SK-N-SH (cell line): ENCODE measurements at regions not wholly inside any gene's neighbourhood (a gene's known extent, or its start where the extent isn't known, plus 50 kb on each side); places are given as distances from the start of the nearest gene placed in this dataset.

Experiments used
- CTCF ChIA-PET: fragments of 300-600, 350-600 bp; formaldehyde crosslinking; extraction: SDS; loops from one replicate; lab custom pipeline; 2021; lab: Yijun Ruan, JAX
- POLR2A ChIA-PET: fragments of 350-600 bp; sonication (Branson Sonifier 250); formaldehyde crosslinking; extraction: SDS; loops from one replicate; lab custom pipeline; 2020; ENCODE audit warnings: antibody characterized with exemption, inconsistent platforms; lab: Yijun Ruan, JAX
- DNase-seq: peaks from one replicate; pipeline ENCODE4 v3.0.0; 2012
- H2AFZ ChIP-seq: fragments of 200-600 bp; sonication (generic); 2 replicates; pipeline ENCODE4 v1.8.1; 2016; ENCODE audit warnings: antibody characterized with exemption, mild to moderate bottlenecking, low read depth
- H3F3A ChIP-seq: fragments of 200-600 bp; sonication (generic); replicated peaks from 2 replicates; pipeline ENCODE3; 2016; ENCODE audit warnings: antibody characterized with exemption, mild to moderate bottlenecking; ENCODE audit not compliant: insufficient read depth
- H3K27ac ChIP-seq, 2 experiments: fragments of 200-500 bp in 1 of 2; fragments of 200-600 bp in 1 of 2; sonication (Bioruptor generic) in 1 of 2; sonication (generic), shearing (Covaris generic) in 1 of 2; 2 replicates each; pipeline versions ENCODE4 v1.5.1 to v1.6.1; 2014 to 2016; ENCODE audit warnings: low read depth in 2 of 2, inconsistent platforms in 1 of 2, low read length in 1 of 2, mild to moderate bottlenecking in 1 of 2, mixed read lengths in 1 of 2
- H3K27me3 ChIP-seq: fragments of 200-600 bp; sonication (generic), shearing (Covaris generic); 2 replicates; pipeline ENCODE4 v1.6.1; 2016; ENCODE audit warnings: mixed run types; ENCODE audit not compliant: insufficient read depth
- H3K36me3 ChIP-seq, 2 experiments: fragments of 200-500 bp in 1 of 2; fragments of 200-600 bp in 1 of 2; sonication (Bioruptor generic) in 1 of 2; sonication (generic) in 1 of 2; replicated peaks in 1 of 2; 2 replicates each; pipeline versions ENCODE3 to v1.5.1; 2014 to 2016; ENCODE audit warnings: low read length in 1 of 2, mild to moderate bottlenecking in 1 of 2; ENCODE audit not compliant: insufficient read depth in 2 of 2, control insufficient read depth in 1 of 2
- H3K4me1 ChIP-seq, 2 experiments: fragments of 200-500 bp in 1 of 2; fragments of 200-600 bp in 1 of 2; sonication (Bioruptor generic) in 1 of 2; sonication (generic), shearing (Covaris generic) in 1 of 2; 2 replicates each; pipeline versions ENCODE4 v1.5.1 to v1.6.1; 2014 to 2016; ENCODE audit warnings: low read depth in 1 of 2, low read length in 1 of 2, mixed run types in 1 of 2; ENCODE audit not compliant: insufficient read depth in 2 of 2, control insufficient read depth in 1 of 2
- H3K4me2 ChIP-seq: fragments of 200-600 bp; sonication (generic), shearing (Covaris generic); 2 replicates; pipeline ENCODE4 v1.6.1; 2017; ENCODE audit warnings: mixed run types
- H3K4me3 ChIP-seq, 2 experiments: fragments of 200-500 bp in 1 of 2; fragments of 200-600 bp in 1 of 2; sonication (Bioruptor generic) in 1 of 2; sonication (generic), shearing (Covaris generic) in 1 of 2; 2 replicates each; pipeline versions ENCODE4 v1.5.1 to v1.8.1; 2014 to 2016; ENCODE audit warnings: low read depth in 2 of 2, inconsistent platforms in 1 of 2, low read length in 1 of 2, mild to moderate bottlenecking in 1 of 2, mixed read lengths in 1 of 2, moderate library complexity in 1 of 2
- H3K79me2 ChIP-seq: fragments of 200-600 bp; sonication (generic); 2 replicates; pipeline ENCODE4 v1.8.1; 2017; ENCODE audit warnings: mild to moderate bottlenecking; ENCODE audit not compliant: insufficient read depth
- H3K9ac ChIP-seq: fragments of 200-600 bp; sonication (generic); 2 replicates; pipeline ENCODE4 v1.6.1; 2017; ENCODE audit warnings: mixed run types
- H3K9me2 ChIP-seq: fragments of 200-600 bp; sonication (generic); 2 replicates; pipeline ENCODE4 v1.6.1; 2017; ENCODE audit warnings: mixed run types
- H3K9me3 ChIP-seq: fragments of 200-600 bp; sonication (generic); 2 replicates; pipeline ENCODE4 v1.6.1; 2017; ENCODE audit warnings: mixed run types, mild to moderate bottlenecking, moderate library complexity
- H4K20me1 ChIP-seq: fragments of 200-600 bp; sonication (generic); 2 replicates; pipeline ENCODE4 v1.6.1; 2017; ENCODE audit warnings: mild to moderate bottlenecking, mixed run types; ENCODE audit not compliant: insufficient read depth
- ELF1 ChIP-seq: IDR thresholded peaks from 2 replicates; pipeline ENCODE4 v1.4.0; 2012
- EP300 ChIP-seq, 2 experiments: IDR thresholded peaks; 2 replicates each; pipeline versions ENCODE4 v1.4.0 to v1.6.1; 2012; ENCODE audit warnings: borderline replicate concordance in 1 of 2, low read depth in 1 of 2, low read length in 1 of 2
- FOSL2 ChIP-seq: IDR thresholded peaks from 2 replicates; pipeline ENCODE4 v1.4.0; 2012; ENCODE audit warnings: low read depth, mild to moderate bottlenecking, moderate library complexity, borderline replicate concordance
- FOXJ3 ChIP-seq: sonication (generic); formaldehyde crosslinking; IDR thresholded peaks from 2 replicates; pipeline ENCODE4 v1.5.1; 2020; ENCODE audit warnings: mild to moderate bottlenecking, missing genetic modification reagents
- GATA2 ChIP-seq: sonication (generic); formaldehyde crosslinking; IDR thresholded peaks from 2 replicates; pipeline ENCODE4 v1.5.0; 2020; ENCODE audit warnings: mild to moderate bottlenecking, missing genetic modification reagents
- JUND ChIP-seq: IDR thresholded peaks from 2 replicates; pipeline ENCODE4 v1.4.0; 2012
- MAX ChIP-seq: IDR thresholded peaks from 2 replicates; pipeline ENCODE4 v1.4.0; 2012; ENCODE audit warnings: low read depth
- MXI1 ChIP-seq: IDR thresholded peaks from 2 replicates; pipeline ENCODE4 v1.6.1; 2012; ENCODE audit warnings: mild to moderate bottlenecking, low read depth, low read length, improper control_type of control experiment
- NRF1 ChIP-seq: IDR thresholded peaks from 2 replicates; pipeline ENCODE4 v1.6.1; 2012; ENCODE audit warnings: low read depth, mild to moderate bottlenecking, low read length
- POLR2AphosphoS5 ChIP-seq: IDR thresholded peaks from 2 replicates; pipeline ENCODE4 v1.6.1; 2012; ENCODE audit warnings: low read depth, low read length
- RAD21 ChIP-seq: IDR thresholded peaks from 2 replicates; pipeline ENCODE4 v1.6.1; 2012; ENCODE audit warnings: mild to moderate bottlenecking, low read length
- RCOR1 ChIP-seq: fragments of 150-350 bp; IDR thresholded peaks from 2 replicates; pipeline ENCODE4 v1.6.1; 2017; ENCODE audit warnings: antibody characterized with exemption, low read length
- RFX5 ChIP-seq: IDR thresholded peaks from 2 replicates; pipeline ENCODE4 v1.6.1; 2012; ENCODE audit warnings: mild to moderate bottlenecking, improper control_type of control experiment, low read length
- RXRA ChIP-seq: IDR thresholded peaks from 2 replicates; pipeline ENCODE4 v1.4.0; 2012; ENCODE audit warnings: low read depth, mild to moderate bottlenecking, borderline replicate concordance
- SIN3A ChIP-seq: IDR thresholded peaks from 2 replicates; pipeline ENCODE4 v1.6.1; 2012; ENCODE audit warnings: low read depth, mild to moderate bottlenecking, low read length, moderate library complexity, borderline replicate concordance
- SMC3 ChIP-seq: IDR thresholded peaks from 2 replicates; pipeline ENCODE4 v1.6.1; 2012; ENCODE audit warnings: low read depth, low read length, improper control_type of control experiment
- TAF1 ChIP-seq: IDR thresholded peaks from 2 replicates; pipeline ENCODE4 v1.6.1; 2012; ENCODE audit warnings: low read depth, mild to moderate bottlenecking, low read length, moderate library complexity, borderline replicate concordance
- TCF12 ChIP-seq: IDR thresholded peaks from 2 replicates; pipeline ENCODE4 v1.4.0; 2012
- TEAD4 ChIP-seq: IDR thresholded peaks from 2 replicates; pipeline ENCODE4 v1.4.0; 2012; ENCODE audit warnings: mild to moderate bottlenecking, borderline replicate concordance; ENCODE audit not compliant: insufficient read depth
- YY1 ChIP-seq: IDR thresholded peaks from 2 replicates; pipeline ENCODE4 v1.4.0; 2012; ENCODE audit warnings: low read depth, mild to moderate bottlenecking
- ZBTB33 ChIP-seq: IDR thresholded peaks from 2 replicates; pipeline ENCODE4 v1.4.0; 2012; ENCODE audit warnings: low read depth, borderline replicate concordance
- WGBS: methylation state at CpG from one replicate; pipeline ENCODE4 v1.1.6; 2017; ENCODE audit warnings: low lambda C conversion rate; 5-methylcytosine and 5-hydroxymethylcytosine counted together
- TF ChIP-seq, protein P1 (sequence below): fragments of 200-600 bp; sonication (generic); IDR thresholded peaks from 2 replicates; pipeline ENCODE4 v1.6.1; 2017; ENCODE audit warnings: antibody characterized with exemption, mild to moderate bottlenecking, moderate library complexity
- TF ChIP-seq, protein P2 (sequence below): IDR thresholded peaks from 2 replicates; pipeline ENCODE4 v1.6.1; 2012; ENCODE audit warnings: mild to moderate bottlenecking, low read depth, low read length, moderate library complexity

GRCh38 chr19:56947206-56947605, 106.7 kb upstream of the PEG3 start:
- no peak overlapping the region for H3K9ac ChIP-seq
- H3K27me3 ChIP-seq: no peaks in the 10 kb centered on the region
- H3K4me2 ChIP-seq: no peak overlapping the region
- ChIA-PET CTCF (no interaction called here), POLR2A (no interaction called here)
- no peaks in the 10 kb centered on the region for H3K36me3 ChIP-seq
- H3K9me3 ChIP-seq: 0 out of 2 replicates have a peak, but pooled peaks cover 5% of the 10 kb centered on the region
- no peaks in the 10 kb centered on the region for H3K4me1 ChIP-seq
- no peaks in the 10 kb centered on the region for H3F3A ChIP-seq
- no peak overlapping the region for H3K4me3 ChIP-seq
- H3K79me2 ChIP-seq: no peaks in the 10 kb centered on the region
- TF ChIP-seq RXRA (no peak), SMC3 (no peak), TAF1 (no peak), RCOR1 (no peak), MXI1 (no peak), TEAD4 (no peak), TCF12 (no peak), ZBTB33 (no peak), ELF1 (no peak), POLR2AphosphoS5 (no peak), MAX (no peak), SIN3A (no peak), FOXJ3 (CRISPR knock-in tag) (no peak), EP300 (IDR thresholded peaks at IDR 0.05; ENCODE audit: borderline replicate concordance in 1 of 2, low read depth in 1 of 2, low read length in 1 of 2) (no peak), YY1 (no peak), RAD21 (no peak), RFX5 (no peak)
- TF ChIP-seq, protein P1, sequence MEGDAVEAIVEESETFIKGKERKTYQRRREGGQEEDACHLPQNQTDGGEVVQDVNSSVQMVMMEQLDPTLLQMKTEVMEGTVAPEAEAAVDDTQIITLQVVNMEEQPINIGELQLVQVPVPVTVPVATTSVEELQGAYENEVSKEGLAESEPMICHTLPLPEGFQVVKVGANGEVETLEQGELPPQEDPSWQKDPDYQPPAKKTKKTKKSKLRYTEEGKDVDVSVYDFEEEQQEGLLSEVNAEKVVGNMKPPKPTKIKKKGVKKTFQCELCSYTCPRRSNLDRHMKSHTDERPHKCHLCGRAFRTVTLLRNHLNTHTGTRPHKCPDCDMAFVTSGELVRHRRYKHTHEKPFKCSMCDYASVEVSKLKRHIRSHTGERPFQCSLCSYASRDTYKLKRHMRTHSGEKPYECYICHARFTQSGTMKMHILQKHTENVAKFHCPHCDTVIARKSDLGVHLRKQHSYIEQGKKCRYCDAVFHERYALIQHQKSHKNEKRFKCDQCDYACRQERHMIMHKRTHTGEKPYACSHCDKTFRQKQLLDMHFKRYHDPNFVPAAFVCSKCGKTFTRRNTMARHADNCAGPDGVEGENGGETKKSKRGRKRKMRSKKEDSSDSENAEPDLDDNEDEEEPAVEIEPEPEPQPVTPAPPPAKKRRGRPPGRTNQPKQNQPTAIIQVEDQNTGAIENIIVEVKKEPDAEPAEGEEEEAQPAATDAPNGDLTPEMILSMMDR: no peak
- H4K20me1 ChIP-seq: no peaks in the 10 kb centered on the region
- no peak overlapping the region for H2AFZ ChIP-seq
- no peak for DNase-seq
- no peaks in the 10 kb centered on the region for H3K9me2 ChIP-seq
- no peak overlapping the region for H3K27ac ChIP-seq
- 27% methylated on average over 7 of the region's 7 CpGs for WGBS

DNA sequence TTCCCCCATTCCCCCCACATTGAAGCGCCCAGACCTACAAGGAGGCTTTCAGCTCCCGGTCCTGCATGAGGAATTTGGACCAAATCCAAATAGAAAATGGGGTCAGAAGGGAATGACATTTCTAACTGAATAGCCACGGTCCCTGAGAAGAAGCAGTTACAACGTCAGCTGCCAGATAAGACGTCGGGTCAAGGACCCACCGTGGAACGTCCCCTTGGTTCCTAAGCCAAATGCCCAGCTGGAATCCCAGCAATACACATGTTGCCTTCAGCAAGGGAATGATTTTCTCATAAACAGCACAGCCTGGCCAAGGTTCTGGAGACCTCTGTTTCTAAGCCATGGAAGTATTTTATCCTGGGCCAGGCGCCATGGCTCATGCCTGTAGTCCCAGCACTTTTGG, 109.1 kb upstream of the PEG3 start:
- WGBS: 46% methylated on average over 9 of the region's 9 CpGs
- no peaks in the 10 kb centered on the region for H3K9me2 ChIP-seq
- no peak overlapping the region for H2AFZ ChIP-seq
- DNase-seq: no peak
- H3K4me2 ChIP-seq: no peak overlapping the region
- H3K4me1 ChIP-seq: no peaks in the 10 kb centered on the region
- H4K20me1 ChIP-seq: no peaks in the 10 kb centered on the region
- ChIA-PET CTCF (no interaction called here), POLR2A (no interaction called here)
- no peaks in the 10 kb centered on the region for H3K36me3 ChIP-seq
- H3K79me2 ChIP-seq: no peaks in the 10 kb centered on the region
- H3F3A ChIP-seq: no peaks in the 10 kb centered on the region
- no peak overlapping the region for H3K27ac ChIP-seq
- H3K9ac ChIP-seq: no peak overlapping the region
- H3K9me3 ChIP-seq: no peaks in the 10 kb centered on the region
- H3K27me3 ChIP-seq: no peaks in the 10 kb centered on the region
- H3K4me3 ChIP-seq: no peak overlapping the region
- TF ChIP-seq, protein P2, sequence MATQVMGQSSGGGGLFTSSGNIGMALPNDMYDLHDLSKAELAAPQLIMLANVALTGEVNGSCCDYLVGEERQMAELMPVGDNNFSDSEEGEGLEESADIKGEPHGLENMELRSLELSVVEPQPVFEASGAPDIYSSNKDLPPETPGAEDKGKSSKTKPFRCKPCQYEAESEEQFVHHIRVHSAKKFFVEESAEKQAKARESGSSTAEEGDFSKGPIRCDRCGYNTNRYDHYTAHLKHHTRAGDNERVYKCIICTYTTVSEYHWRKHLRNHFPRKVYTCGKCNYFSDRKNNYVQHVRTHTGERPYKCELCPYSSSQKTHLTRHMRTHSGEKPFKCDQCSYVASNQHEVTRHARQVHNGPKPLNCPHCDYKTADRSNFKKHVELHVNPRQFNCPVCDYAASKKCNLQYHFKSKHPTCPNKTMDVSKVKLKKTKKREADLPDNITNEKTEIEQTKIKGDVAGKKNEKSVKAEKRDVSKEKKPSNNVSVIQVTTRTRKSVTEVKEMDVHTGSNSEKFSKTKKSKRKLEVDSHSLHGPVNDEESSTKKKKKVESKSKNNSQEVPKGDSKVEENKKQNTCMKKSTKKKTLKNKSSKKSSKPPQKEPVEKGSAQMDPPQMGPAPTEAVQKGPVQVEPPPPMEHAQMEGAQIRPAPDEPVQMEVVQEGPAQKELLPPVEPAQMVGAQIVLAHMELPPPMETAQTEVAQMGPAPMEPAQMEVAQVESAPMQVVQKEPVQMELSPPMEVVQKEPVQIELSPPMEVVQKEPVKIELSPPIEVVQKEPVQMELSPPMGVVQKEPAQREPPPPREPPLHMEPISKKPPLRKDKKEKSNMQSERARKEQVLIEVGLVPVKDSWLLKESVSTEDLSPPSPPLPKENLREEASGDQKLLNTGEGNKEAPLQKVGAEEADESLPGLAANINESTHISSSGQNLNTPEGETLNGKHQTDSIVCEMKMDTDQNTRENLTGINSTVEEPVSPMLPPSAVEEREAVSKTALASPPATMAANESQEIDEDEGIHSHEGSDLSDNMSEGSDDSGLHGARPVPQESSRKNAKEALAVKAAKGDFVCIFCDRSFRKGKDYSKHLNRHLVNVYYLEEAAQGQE: no peak
- TF ChIP-seq TEAD4 (no peak), FOSL2 (no peak), JUND (no peak), RFX5 (no peak), NRF1 (no peak), GATA2 (CRISPR knock-in tag) (no peak), TAF1 (no peak), EP300 (IDR thresholded peaks at IDR 0.05; ENCODE audit: borderline replicate concordance in 1 of 2, low read depth in 1 of 2, low read length in 1 of 2) (no peak)
- TF ChIP-seq, all 33 proteins: peak for 0
